CD4-positive, alpha-beta T cell treated with Interleukin-4 for 1 hour (primary cell): ENCODE measurements at regions not wholly inside any gene's neighbourhood (a gene's known extent, or its start where the extent isn't known, plus 50 kb on each side); places are given as distances from the start of the nearest gene placed in this dataset.

Source experiments
- DNase-seq, 2 donors: peaks; one replicate each; pipeline ENCODE4 v3.0.0-alpha.2; 2020 to 2022

DNA sequence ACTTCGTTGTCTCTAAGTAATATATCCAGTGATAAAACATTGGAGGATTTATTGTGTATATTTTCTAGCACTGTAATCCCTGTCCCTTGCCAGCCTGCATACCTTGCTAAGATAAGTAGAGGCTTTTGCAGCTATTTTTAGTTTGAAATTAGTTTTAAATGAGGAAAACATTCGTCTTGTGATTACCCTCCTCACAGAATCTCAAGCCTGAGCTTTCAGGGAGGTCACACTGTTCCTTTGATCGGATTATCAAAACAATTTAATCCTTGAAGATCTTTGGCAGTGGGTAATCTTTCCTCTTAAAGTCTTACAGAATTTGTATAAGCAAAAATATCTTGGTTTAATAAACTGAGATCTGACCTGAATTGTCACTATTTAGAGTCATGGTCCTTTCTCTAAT is 897.0 kb upstream of the CELF2 start:
- no peak for DNase-seq

DNA sequence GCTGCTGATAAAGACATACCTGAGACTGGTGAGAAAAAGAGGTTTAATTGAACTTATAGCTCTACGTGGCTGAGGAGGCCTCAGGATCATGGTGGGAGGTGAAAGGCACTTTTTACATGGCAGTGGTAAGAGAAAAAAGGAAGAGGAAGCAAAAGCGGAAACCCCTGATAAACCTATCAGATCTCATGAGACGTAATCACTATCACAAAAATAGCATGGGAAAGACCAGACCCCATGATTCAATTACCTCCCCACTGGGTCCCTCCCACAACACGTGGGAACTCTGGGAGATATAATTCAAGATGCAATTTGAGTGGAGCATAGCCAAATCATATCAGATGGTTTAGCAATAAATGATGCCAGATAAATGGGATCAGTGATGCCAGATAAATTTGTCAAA is 892.0 kb upstream of the CELF2 start:
- DNase-seq = no peak

DNA sequence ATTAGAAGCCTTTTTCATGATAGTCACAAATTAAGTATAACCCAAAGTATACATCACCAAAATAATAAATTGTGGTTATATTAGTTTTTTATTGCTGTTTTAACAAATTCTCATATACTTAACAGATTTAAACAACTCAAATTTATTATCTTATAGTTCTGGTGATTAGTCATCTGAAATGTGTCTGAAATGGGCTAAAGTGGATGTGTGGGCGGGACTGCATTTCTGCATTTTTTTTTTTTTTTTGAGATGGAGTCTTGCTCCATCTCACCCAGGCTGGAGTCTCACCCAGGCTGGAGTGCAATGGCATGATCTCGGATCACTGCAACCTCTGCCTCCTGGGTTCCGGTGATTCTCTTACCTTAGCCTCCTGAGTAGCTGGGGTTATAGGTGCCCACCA is 891.5 kb upstream of the CELF2 start:
- no peak for DNase-seq

DNA sequence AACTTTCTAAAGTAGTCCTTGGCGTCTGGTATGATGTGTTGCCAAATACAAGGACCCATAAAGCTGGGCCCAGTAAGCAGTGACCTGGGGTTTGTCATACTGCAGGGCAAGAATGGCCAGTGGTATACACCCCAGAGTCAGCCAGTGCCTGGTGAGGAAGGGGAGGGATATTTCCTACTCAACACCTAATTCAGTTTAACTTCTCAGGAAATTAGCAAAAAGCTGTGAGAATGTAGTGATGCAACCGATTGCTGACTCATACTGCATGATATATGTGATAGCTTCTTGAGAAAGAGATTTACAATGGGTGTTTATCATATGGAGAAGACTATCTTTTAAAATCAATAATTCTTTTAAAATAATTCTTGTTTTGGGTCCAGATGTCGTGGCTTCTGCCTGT is 889.3 kb upstream of the CELF2 start:
- DNase-seq = no peak

DNA sequence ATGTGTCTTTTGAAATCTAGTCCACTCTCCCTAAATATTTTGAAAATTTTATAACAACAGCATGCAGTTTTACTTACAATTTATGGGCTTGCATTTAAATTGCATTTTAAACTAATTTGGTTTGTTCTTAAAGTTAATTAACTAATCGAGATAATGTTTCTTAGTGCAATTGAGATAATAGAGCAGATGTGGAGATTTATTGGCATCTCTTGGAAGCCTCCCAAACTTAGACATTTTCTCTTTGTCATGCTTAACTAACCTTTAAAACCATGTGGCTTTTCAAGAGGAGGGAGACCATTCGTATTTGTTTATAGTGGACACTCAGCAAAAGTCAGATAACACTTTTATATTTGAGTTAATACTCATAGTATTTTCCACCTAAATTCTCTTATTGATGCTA is 887.0 kb upstream of the CELF2 start:
- DNase-seq = no peak

DNA sequence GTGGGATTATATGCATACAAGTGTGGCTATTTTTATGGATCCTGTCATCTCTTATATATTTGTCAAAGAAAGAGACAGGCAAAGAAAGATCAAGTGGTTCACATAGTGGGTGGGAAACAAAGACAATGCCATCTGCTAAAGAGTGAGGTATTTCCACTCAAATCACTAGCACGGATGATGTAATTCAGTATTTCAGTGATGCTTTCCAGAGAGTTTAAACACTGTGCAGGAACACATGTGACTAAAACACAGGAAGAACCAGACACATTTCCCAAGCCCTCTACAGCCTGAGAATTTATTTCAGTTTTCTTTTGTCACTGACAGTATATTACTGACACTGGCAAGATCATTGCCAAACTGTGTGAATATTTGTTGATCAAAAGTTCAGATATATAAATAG is 885.7 kb upstream of the CELF2 start:
- DNase-seq = no peak

DNA sequence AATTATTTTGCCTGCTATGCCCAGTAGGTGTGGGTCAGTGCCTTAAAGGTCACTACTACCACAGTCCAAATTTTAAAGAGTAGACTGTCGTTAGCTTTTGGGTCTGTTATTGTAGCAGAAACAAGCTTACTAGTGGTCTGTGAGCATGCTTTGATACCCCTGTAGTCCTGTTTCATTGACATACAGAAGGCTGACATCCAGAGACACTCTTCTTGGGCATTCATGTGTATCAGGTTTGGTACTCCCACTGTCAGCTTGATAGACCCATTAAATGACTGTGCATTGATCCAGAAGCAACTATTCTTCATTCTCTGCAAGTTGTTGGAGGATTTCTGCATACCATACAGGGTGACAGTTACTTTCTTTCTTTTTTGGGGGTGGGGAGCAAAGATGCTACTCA is 884.4 kb upstream of the CELF2 start:
- DNase-seq = no peak

DNA sequence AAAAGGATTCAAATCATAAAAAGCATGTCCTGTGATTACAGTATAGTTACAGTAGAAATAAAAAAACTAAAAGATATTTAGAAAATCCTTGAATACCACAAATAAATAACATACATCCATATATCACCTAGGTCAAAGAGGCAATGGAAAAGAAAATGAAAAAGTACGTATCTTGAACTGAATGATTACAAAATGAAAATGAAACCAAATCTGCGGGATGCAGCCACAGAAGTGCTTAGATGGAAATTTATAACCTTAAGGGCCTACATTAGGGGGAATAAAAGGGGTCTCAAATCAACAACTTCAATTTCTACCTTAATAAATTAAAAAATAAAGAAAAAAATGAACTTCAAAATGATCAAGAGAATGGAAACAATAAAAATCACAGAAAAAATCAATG is 879.0 kb upstream of the CELF2 start:
- DNase-seq = peak in 1 of 2 donors; percentile 27

DNA sequence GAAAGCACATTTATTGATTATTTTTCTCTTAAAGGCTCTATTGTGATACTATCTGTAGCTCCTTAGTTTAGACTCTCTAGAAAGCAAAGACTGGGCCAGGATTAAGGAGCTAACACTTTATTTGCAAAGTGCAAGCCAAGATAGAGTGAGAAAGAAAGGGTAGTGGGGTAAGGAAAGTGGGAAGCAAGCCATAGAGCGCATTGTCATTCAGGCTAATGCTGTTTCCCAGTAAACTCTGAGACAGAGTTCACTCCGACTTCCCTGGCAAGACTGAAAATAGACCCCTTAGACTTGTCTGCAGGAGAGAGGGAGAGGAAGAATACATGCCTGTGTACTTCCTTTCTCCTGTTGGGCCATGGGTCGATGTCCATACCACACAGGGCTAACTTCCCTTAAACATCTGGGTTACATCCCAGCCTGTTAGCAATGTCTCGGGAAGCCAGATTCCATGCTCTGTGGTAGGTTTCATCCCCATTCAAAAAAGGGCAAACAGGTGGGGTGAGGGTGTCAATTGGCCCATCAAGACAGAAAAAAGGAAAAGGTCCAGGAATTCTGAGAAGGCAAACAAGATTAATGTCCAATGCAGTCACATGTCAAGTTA is 875.8 kb upstream of the CELF2 start:
- no peak for DNase-seq

DNA sequence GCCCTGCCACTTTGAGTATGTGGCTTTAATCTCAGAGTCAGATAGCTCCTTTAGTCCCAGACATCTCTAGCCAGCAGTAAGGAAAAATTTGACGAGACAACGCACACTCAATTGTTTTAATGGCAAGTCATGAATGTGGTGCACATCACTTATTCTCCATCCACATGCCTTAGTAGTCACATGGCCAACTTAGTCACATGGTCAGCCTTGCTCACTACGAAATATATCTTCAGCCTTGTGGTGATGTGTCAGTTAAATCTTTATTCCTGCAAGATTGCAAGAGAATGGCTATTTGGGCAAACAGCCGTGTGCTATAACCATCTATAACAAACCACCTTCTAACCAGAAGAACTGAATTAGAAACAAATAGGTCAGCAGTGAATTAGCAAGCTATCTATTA is 871.1 kb upstream of the CELF2 start:
- no peak for DNase-seq

DNA sequence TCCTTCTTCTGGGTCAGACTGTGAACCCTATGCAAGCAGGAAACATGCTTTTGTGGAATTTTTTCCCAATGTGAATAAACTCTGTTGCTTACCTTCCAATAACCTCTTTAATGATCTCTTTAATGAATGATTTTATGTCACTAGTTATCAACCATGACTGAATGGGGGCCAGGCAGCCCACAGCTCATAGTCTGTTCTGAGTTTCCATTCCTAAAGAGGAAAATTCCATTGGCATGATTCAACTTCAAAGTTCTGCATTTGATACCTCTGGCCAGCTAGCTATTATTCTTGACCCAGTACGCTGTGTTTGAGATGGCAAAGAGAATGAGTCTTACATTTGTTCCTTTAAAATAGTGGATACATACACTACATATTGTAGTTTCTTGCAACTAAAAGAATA is 867.8 kb upstream of the CELF2 start:
- no peak for DNase-seq

DNA sequence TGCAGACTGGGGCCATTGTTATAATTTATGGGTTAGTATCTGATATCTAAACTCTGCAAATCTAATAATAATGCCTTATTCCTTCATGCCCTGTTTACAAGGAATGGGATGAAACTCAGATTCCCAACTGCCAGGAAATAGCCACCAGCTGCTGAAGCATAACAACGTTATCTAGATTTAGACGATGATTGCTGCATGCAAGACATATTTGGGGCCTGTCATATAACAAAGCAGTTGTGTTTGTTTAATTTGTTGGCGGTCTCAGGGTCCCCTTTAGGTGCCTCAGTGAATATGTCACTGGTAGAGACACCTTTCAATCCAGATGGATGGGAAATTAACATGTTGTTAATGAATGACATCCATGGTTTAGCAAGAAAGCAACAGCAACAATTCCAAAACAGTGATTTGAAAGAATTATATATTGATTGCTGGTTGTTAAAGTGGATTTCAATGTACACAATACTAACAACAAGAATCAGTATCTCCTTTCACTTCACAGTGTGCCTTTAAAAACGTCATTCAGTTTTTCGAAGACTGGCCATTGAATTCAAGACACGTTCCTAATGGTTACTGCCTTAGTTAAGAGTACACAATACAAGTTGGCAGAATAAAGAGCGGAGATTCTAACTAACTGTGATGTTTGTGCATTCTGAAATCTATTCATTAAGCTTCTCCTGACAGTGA is 860.6 kb upstream of the CELF2 start:
- no peak for DNase-seq

DNA sequence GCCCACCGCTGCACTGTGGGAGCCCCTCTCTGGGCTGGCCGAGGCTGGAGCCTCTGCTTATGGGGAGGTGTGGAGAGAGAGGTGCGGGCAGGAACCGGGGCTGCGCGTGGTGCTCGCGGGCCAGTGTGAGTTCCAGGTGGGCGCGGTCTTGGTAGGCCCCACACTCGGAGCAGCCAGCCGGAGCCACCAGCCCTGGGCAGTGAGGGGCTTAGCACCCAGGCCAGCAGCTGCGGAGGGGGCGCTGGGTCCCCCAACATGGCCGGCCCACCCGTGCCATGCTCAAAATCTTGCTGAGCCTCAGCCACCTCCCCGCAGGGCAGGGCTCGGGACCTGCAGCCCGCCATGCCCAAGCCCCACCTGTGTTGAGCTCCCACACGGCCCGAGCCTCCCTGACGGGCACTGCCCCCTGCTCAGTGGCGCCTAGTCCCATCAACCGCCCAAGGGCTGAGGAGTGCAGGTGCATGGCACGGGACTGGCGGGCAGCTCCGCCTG is 856.8 kb upstream of the CELF2 start:
- DNase-seq = no peak

DNA sequence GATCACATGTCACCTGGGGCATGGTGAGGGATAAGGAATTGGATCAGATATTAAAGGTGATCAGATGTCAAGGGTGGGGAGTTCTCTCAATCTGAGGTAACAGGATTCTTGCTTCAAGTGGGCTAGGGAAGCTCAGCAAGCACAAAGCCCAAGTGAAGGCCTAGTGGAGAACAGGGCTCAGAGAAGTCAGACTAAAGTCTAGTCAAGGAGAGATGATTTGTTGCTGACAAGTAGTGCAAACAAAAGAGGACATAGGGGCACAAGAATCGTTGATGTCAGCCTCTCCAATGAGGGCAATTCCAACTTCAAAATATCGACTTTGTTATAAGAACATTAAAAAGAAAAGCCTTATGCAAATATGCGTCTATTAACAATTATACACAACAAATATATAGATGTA is 852.8 kb upstream of the CELF2 start:
- no peak for DNase-seq

DNA sequence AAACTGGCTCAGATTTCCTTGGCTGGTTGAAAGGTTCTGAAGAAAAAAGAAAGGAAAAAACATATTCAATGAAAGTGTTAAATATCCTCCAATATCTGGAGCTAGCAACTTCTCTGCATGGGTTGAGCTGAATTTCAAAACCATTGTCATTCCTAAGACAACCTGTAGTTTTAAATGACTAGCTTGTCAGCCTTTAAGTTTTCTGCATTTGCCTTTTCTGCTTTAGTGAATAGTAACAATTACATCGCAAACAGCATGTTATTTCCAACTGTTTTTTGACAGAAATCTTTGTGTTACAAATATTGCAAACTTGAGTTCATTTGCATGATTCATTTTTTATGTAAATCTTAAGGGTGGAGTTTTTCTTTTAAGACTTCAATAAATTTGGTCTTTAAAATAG is 852.3 kb upstream of the CELF2 start:
- no peak for DNase-seq

DNA sequence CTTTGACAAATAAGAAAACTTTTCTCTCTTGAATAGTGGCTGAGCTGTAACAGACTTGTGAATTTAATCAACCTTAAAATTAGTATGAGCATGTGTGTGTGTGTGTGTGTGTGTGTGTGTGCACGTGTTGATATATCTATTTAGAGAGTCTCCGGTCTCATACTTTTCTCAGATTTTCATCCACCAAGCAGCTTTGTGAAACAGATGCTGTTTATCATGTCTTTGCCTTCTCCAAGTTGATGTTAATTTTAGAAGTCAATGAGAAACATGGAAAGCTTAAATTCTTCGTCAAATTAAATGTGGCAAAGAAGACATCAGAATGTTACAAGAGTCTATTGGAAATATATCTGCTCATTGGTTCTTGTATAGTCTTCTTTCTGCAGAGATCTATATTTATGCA is 839.2 kb upstream of the CELF2 start:
- no peak for DNase-seq

DNA sequence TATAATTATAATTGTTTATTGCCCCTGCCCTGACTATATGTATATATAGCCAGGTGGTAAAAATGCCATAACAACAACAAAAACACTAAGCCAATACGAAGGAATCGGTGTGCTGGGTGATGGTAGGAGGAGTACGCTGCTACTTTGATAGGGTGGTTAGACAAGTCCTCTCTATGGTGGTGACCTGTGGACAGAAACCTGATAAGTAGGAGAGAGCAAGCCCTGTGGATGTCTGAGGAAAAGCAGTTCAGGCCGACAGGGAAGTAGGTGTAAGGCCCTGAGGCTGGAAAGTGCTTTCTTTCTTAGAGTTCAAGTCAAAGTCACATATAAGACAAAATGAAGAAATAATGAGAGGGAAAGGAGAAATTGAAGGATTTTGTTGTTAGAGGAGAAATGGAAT is 823.8 kb upstream of the CELF2 start:
- DNase-seq = no peak

DNA sequence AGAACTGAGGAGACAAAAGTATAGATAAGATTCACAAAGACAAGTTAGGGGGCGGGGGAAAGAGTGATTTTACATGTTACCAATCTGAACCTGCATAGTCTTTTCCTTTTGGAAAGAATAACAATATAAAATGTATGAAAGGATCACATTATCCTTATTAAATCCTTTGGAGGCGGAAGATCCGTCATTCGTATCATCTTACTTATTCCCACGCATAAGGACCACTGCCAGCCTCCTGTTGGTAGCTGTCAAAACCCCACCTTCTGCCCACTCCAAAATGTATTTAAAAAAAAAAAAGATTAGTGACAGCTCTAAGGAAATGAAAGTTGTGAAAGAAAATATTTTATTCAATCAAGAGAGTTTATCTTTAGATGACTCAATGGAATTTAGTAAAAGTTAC is 821.0 kb upstream of the CELF2 start:
- no peak for DNase-seq

DNA sequence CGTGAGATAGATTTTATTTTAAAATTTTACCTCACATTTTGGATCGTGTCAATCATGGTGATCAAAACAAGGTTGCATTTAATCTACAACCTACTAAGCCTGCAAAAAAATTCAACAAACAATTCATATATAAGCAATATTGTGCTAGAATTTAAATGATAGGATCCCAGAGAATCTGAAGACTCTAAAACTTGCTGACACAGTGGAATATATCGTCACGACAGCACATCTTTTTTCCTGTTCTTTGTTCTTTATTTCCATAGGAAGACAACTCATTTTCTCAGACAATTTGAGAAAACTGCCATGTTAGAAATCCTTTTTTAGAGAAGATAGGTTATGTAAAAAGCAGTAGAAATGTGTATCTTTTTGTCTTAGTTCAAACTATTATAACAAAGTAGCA is 820.2 kb upstream of the CELF2 start:
- no peak for DNase-seq

DNA sequence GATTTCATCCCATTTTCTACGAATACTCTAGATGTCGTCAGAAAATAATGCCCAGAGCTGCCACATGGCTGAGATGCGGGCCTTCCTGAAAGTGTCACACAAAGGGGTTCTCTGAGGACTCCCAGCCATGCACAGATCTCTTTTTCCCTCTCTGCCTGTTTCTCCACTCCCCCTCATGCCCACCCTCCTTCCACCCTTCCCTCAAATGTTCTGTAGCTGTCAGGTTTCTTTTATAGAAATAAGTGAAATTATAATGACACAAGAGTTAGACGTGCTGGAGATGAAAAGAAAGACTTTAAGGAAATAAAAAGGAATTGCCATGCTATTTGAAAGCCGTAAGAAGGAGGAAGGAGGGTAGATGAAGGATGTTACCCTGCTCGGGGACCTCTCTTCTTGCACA is 819.3 kb upstream of the CELF2 start:
- no peak for DNase-seq

DNA sequence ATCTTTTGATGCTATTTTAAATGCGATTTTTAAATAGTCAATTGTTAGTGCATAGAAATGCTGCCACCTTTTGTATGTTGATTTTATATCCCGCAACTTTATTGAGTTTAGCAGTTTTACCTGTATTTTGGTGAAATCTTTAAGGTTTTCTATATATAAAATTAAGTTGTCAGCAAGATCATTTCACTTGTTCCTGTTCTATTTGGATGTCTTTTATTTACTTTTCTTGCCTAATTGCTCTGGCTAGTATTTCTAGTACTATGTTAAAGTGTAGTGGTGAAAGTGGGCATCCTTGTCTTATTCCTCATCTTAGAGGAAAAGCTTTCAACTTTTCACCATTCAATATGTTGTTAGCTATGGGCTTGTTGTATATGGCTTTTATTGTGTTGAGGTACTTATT is 813.3 kb upstream of the CELF2 start:
- DNase-seq = no peak

DNA sequence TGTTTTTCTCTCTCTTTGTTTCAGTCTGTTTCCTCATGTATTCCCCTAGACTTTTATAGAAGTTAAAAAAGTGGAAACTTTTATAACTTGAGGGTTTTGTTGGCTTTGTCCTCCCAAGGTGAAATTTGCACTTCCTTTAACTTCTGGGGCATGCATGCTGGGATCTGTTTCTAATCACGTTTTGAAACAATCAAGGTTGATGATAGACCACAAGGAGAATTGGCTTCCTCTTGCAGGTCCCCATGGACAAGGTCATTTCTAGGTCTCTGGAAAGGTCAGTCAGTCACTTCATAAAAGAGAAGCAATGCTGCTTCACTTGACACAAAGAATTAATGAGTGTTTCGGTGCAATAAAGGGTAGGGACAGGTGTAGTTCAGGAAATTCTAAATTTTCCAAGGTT is 811.8 kb upstream of the CELF2 start:
- no peak for DNase-seq

DNA sequence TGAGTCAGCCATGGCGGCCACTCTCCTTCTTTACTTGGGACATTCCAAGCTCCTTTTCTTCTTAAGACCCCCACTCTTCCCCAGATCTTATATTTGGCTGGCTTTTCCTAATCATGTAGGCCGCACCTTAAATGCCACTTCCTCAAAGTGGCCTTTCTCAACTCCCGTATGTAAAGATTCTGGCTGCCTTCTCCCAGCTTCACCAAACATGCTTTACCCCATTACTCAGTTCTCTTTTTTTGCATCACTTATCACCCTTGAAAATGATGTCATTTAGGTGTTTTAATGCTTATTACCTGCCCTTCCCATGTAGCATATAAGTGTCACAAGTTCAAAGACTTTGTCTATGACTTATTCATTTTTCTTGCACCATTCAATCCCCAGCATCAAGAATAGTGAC is 810.1 kb upstream of the CELF2 start:
- no peak for DNase-seq

DNA sequence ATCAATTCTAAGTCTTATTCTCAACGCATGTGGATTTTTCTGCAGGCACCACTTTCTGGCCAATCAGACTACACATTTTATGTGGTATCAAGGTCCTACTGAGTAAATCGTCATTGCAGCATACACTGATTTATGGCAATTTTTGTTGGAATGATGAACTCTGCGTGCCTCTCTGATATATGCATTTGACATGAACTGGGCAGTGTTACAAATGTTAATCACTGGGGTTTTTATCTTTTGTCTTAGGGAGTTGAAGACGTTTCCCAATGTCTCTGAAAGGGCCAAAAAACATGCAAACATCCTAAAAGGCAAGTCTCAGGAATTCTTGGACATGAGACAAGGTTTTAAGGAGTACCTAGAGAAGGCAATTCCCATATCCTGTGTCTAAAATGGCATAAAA is 809.5 kb upstream of the CELF2 start:
- DNase-seq = no peak

DNA sequence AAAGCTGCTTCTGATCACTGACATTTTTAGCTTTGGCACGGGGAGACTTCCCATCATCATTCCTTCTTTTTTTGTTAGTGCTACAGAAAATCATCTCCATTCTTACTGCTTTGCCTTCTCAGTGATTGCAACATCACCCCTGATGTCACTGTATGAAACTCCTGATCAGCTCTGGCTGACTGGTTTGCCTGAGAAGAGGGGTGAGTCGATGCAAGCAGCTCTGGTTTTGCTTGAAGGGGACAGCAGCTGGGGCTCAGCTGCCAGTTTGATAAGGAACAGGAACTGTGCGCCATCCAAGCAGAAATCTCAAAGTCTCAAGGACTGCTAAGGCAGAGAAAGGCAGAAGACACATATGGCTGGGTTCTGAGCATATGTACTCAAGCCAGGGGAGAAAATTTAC is 808.5 kb upstream of the CELF2 start:
- no peak for DNase-seq
